Esophagus muscularis mucosa (tissue), 4 donors: ENCODE measurements at regions not wholly inside any gene's neighbourhood (a gene's known extent, or its start where the extent isn't known, plus 50 kb on each side); places are given as distances from the start of the nearest gene placed in this dataset.

Source experiments
- EP300 ChIP-seq: sonication (generic); formaldehyde crosslinking; IDR thresholded peaks from one replicate; pipeline ENCODE4 v1.6.1; 2017; ENCODE audit warnings: antibody characterized with exemption
- POLR2A ChIP-seq: fragments of 450-650 bp; IDR thresholded peaks from one replicate; pipeline ENCODE4 v1.6.1; 2017; ENCODE audit warnings: antibody characterized with exemption, moderate library complexity, mild to moderate bottlenecking, low read depth
- POLR2AphosphoS5 ChIP-seq, 2 donors: sonication (generic); formaldehyde crosslinking; IDR thresholded peaks; one replicate each; pipeline ENCODE4 v1.6.1; 2017; ENCODE audit warnings: antibody characterized with exemption in 2 of 2
- TF ChIP-seq, protein P1 (sequence below), 3 experiments: fragments of 200-600 bp in 2 of 3; fragments of 450-650 bp in 1 of 3; sonication (generic) in 2 of 3; IDR thresholded peaks; one replicate each; pipeline ENCODE4 v1.5.1; 2017 to 2019; ENCODE audit warnings: antibody characterized with exemption in 3 of 3, mild to moderate bottlenecking in 2 of 3, moderate library complexity in 1 of 3

DNA sequence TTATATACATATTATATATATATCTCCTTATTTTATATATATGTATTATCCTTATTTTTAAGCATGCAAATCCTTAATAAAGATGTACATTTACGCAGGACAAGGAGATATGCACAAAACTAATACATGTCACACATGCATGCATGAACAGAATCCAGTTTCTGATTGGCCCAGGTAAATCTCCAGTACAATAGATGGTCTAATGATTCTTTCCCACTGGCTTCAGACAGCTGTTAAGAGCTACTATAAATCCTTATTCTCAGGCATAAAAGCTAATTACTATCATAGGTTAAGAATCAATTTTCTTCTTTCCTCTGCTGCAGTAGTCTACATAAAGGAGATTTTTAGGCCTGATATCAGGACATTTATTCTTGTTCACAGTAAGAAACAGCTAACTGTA lies 689.8 kb downstream of the KCTD8 start:
- TF ChIP-seq, protein P1, sequence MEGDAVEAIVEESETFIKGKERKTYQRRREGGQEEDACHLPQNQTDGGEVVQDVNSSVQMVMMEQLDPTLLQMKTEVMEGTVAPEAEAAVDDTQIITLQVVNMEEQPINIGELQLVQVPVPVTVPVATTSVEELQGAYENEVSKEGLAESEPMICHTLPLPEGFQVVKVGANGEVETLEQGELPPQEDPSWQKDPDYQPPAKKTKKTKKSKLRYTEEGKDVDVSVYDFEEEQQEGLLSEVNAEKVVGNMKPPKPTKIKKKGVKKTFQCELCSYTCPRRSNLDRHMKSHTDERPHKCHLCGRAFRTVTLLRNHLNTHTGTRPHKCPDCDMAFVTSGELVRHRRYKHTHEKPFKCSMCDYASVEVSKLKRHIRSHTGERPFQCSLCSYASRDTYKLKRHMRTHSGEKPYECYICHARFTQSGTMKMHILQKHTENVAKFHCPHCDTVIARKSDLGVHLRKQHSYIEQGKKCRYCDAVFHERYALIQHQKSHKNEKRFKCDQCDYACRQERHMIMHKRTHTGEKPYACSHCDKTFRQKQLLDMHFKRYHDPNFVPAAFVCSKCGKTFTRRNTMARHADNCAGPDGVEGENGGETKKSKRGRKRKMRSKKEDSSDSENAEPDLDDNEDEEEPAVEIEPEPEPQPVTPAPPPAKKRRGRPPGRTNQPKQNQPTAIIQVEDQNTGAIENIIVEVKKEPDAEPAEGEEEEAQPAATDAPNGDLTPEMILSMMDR (IDR thresholded peaks at IDR 0.05) = no peak
- TF ChIP-seq EP300 (no peak), POLR2A (no peak), POLR2AphosphoS5 (IDR thresholded peaks at IDR 0.05) (no peak)
